Endothelial cell of umbilical vein (primary cell): ENCODE measurements at regions not wholly inside any gene's neighbourhood (a gene's known extent, or its start where the extent isn't known, plus 50 kb on each side); places are given as distances from the start of the nearest gene placed in this dataset.

Experiments
- BruUV-seq: library from RNA; stranded (reverse); fragments of 400-500 nt; replicated peaks from 2 replicates; lab custom pipeline; 2021; lab: Mats Ljungman, UMichigan
- CTCF ChIA-PET: fragments of 300-600, 350-600 bp; sonication (Branson Sonifier 250); formaldehyde crosslinking; loops from one replicate; lab custom pipeline; 2021; ENCODE audit warnings: antibody characterized with exemption, inconsistent platforms; lab: Charles Lee
- POLR2A ChIA-PET: fragments of 300-600, 350-600 bp; sonication (Branson Sonifier 250); formaldehyde crosslinking; loops from one replicate; lab custom pipeline; 2021; ENCODE audit warnings: antibody characterized with exemption, inconsistent platforms; lab: Charles Lee
- DNase-seq: peaks from one replicate; pipeline ENCODE4 v3.0.0-alpha.2; 2011; ENCODE audit warnings: low read depth, low spot score
- FAIRE-seq: peaks from 2 replicates; lab custom pipeline; 2011; peaks lifted over from hg19 to GRCh38; lab: Jason Lieb, UNC
- H2AFZ ChIP-seq: 2 replicates; pipeline ENCODE4 v1.6.0; 2012; ENCODE audit warnings: low read depth, low read length, control low read depth, inconsistent platforms
- H3K27ac ChIP-seq: 2 replicates; pipeline ENCODE4 v1.5.1; 2011; ENCODE audit warnings: low read depth, mild to moderate bottlenecking, control low read depth, low read length, moderate library complexity; ENCODE audit not compliant: insufficient read depth
- H3K27me3 ChIP-seq, 2 experiments: 2 replicates each; pipeline versions ENCODE4 v1.6.0 to v1.6.1; 2011; ENCODE audit warnings: low read length in 2 of 2, mixed read lengths in 1 of 2; ENCODE audit not compliant: control insufficient read depth in 2 of 2, insufficient read depth in 2 of 2
- H3K36me3 ChIP-seq, 2 experiments: 2 replicates in 1 of 2; 3 replicates in 1 of 2; pipeline ENCODE4 v1.5.1; 2011; ENCODE audit warnings: low read length in 2 of 2, mild to moderate bottlenecking in 1 of 2, moderate library complexity in 1 of 2; ENCODE audit not compliant: control insufficient read depth in 2 of 2, insufficient read depth in 2 of 2; ENCODE audit errors: extremely low read depth in 1 of 2
- H3K4me1 ChIP-seq: 3 replicates; pipeline ENCODE4 v1.5.1; 2011; ENCODE audit warnings: mild to moderate bottlenecking, low read length; ENCODE audit not compliant: control insufficient read depth, insufficient read depth; ENCODE audit errors: extremely low read depth
- H3K4me2 ChIP-seq: 2 replicates; pipeline ENCODE4 v1.6.1; 2011; ENCODE audit warnings: low read length, control low read depth, mixed read lengths; ENCODE audit not compliant: insufficient read depth
- H3K4me3 ChIP-seq, 3 experiments: fragments of 200-600 bp in 1 of 3; sonication (generic), shearing (Covaris generic) in 1 of 3; replicated peaks in 1 of 3; 2 replicates each; pipeline ENCODE4 v1.5.1; 2011 to 2016; ENCODE audit warnings: control low read depth in 3 of 3, low read length in 3 of 3, mild to moderate bottlenecking in 2 of 3, inconsistent platforms in 1 of 3, low read depth in 1 of 3, moderate library complexity in 1 of 3; ENCODE audit not compliant: insufficient read depth in 1 of 3
- H3K79me2 ChIP-seq: 2 replicates; pipeline ENCODE4 v1.6.0; 2012; ENCODE audit warnings: low read length, inconsistent platforms; ENCODE audit not compliant: control insufficient read depth, insufficient read depth
- H3K9ac ChIP-seq: replicated peaks from 2 replicates; pipeline ENCODE3; 2011; ENCODE audit warnings: low read length, control low read depth; ENCODE audit not compliant: insufficient read depth; ENCODE audit errors: extremely low read depth
- H3K9me1 ChIP-seq: replicated peaks from 3 replicates; pipeline ENCODE4 v1.6.0; 2011; ENCODE audit warnings: mild to moderate bottlenecking, low read length; ENCODE audit not compliant: control insufficient read depth, insufficient read depth; ENCODE audit errors: extremely low read depth
- H3K9me3 ChIP-seq: replicated peaks from 2 replicates; pipeline ENCODE4 v1.5.1; 2012; ENCODE audit warnings: low read length, inconsistent platforms; ENCODE audit not compliant: control insufficient read depth, insufficient read depth
- H4K20me1 ChIP-seq: replicated peaks from 2 replicates; pipeline ENCODE3; 2011; ENCODE audit warnings: mild to moderate bottlenecking, low read length; ENCODE audit not compliant: control insufficient read depth, insufficient read depth; ENCODE audit errors: extremely low read depth
- EZH2 ChIP-seq: IDR thresholded peaks from 2 replicates; pipeline ENCODE4 v1.6.1; 2012; ENCODE audit warnings: borderline replicate concordance, low read depth, mild to moderate bottlenecking, moderate library complexity, low read length, inconsistent platforms; ENCODE audit not compliant: severe bottlenecking
- FOS ChIP-seq: IDR thresholded peaks from 2 replicates; pipeline ENCODE4 v1.6.1; 2011; ENCODE audit warnings: mild to moderate bottlenecking, low read length, moderate library complexity, borderline replicate concordance; ENCODE audit not compliant: insufficient read depth
- GATA2 ChIP-seq: IDR thresholded peaks from 2 replicates; pipeline ENCODE4 v1.7.0; 2011; ENCODE audit warnings: low read depth, mild to moderate bottlenecking, moderate library complexity, mixed read lengths, low read length; ENCODE audit not compliant: insufficient read length, insufficient read depth
- JUN ChIP-seq: IDR thresholded peaks from 2 replicates; pipeline ENCODE4 v1.6.1; 2011; ENCODE audit warnings: borderline replicate concordance, low read depth; ENCODE audit not compliant: insufficient read length, insufficient read depth
- MAX ChIP-seq: IDR thresholded peaks from 2 replicates; pipeline ENCODE4 v1.6.1; 2011; ENCODE audit not compliant: insufficient read depth, insufficient read length
- MYC ChIP-seq: IDR thresholded peaks from one replicate; pipeline ENCODE4 v1.6.1; 2011; ENCODE audit warnings: mild to moderate bottlenecking, low read depth, low read length
- POLR2A ChIP-seq: IDR thresholded peaks from 2 replicates; pipeline ENCODE4 v1.6.1; 2012; ENCODE audit warnings: low read depth, mild to moderate bottlenecking, control low read depth, low read length
- POLR2AphosphoS5 ChIP-seq: IDR thresholded peaks from 2 replicates; pipeline ENCODE4 v1.6.1; 2012; ENCODE audit warnings: low read depth, mild to moderate bottlenecking, control low read depth, low read length, moderate library complexity; ENCODE audit not compliant: insufficient read depth
- dilution Hi-C: fragments of 300-500 bp; cut with MboI; formaldehyde crosslinking; loops from one replicate; pipeline ENCODE4 v1.15.0; 2019; ENCODE audit warnings: low sequenced_read_pairs; ENCODE audit not compliant: extremely low pct_ligation_motif_present
- intact Hi-C: fragments of 100-400 bp; cut with micrococcal nuclease; formaldehyde crosslinking; loops from one replicate; pipeline ENCODE4 v1.10.0; 2022
- TF ChIP-seq, protein P1 (sequence below), 2 donors: IDR thresholded peaks; 1 replicate in 1 of 2; 2 replicates in 1 of 2; pipeline ENCODE4 v1.5.1; 2011; ENCODE audit warnings: low read length in 2 of 2, mild to moderate bottlenecking in 2 of 2, moderate library complexity in 2 of 2, control low read depth in 1 of 2, inconsistent platforms in 1 of 2, low read depth in 1 of 2; ENCODE audit not compliant: insufficient read depth in 1 of 2; ENCODE audit errors: extremely low read depth in 1 of 2

DNA sequence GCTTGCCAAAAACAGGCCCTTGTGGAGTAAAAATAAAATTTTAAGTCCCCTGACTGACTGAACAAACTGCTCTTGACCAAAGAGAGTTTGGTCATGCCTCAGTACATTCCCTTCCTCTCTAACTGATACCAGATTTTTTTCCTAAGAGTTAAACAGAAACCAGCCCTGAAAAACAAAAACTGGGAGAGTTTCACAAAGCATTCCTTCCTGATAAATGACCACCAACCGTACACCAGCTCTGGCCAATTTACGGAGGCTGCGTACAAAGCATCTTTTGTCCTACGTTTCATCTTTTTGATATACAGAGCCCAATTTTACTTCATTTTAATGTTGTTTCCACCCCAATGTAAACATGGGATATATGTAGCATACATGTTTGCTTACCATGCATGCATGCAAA is 477.4 kb upstream of the HTR1E start:
- Histone ChIP-seq H3K27me3 (no peaks in the 10 kb centered on the region), H3K4me3 (no peak overlapping the region), H3K36me3 (no peaks in the 10 kb centered on the region), H2AFZ (no peak overlapping the region), H3K9me3 (peaks cover 6% of the 10 kb centered on the region), H4K20me1 (no peaks in the 10 kb centered on the region), H3K79me2 (no peaks in the 10 kb centered on the region), H3K4me2 (no peak overlapping the region), H3K9ac (no peak overlapping the region), H3K9me1 (no peaks in the 10 kb centered on the region), H3K27ac (no peak overlapping the region), H3K4me1 (no peaks in the 10 kb centered on the region)
- POLR2A ChIA-PET, result no interaction called here
- DNase-seq (no peak), FAIRE-seq (no peak)
- CTCF ChIA-PET, result no interaction called here
- dilution Hi-C loops (no loop called here), intact Hi-C loops (no loop called here)
- no TSS peak for BruUV-seq
- TF ChIP-seq EZH2 (no peak), FOS (no peak)

- TF ChIP-seq POLR2A (no peak), GATA2 (no peak), FOS (no peak), POLR2AphosphoS5 (no peak), MYC (no peak), EZH2 (no peak), JUN (no peak), MAX (no peak)
- TF ChIP-seq, protein P1, sequence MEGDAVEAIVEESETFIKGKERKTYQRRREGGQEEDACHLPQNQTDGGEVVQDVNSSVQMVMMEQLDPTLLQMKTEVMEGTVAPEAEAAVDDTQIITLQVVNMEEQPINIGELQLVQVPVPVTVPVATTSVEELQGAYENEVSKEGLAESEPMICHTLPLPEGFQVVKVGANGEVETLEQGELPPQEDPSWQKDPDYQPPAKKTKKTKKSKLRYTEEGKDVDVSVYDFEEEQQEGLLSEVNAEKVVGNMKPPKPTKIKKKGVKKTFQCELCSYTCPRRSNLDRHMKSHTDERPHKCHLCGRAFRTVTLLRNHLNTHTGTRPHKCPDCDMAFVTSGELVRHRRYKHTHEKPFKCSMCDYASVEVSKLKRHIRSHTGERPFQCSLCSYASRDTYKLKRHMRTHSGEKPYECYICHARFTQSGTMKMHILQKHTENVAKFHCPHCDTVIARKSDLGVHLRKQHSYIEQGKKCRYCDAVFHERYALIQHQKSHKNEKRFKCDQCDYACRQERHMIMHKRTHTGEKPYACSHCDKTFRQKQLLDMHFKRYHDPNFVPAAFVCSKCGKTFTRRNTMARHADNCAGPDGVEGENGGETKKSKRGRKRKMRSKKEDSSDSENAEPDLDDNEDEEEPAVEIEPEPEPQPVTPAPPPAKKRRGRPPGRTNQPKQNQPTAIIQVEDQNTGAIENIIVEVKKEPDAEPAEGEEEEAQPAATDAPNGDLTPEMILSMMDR (IDR thresholded peaks at IDR 0.05; ENCODE audit: extremely low read depth in 1 of 2, insufficient read depth in 1 of 2, low read depth in 1 of 2, low read length in 2 of 2), result no peak
- Histone ChIP-seq H3K36me3 (no peaks in the 10 kb centered on the region), H3K27me3 (no peaks in the 10 kb centered on the region), H3K9me3 (peaks cover 4% of the 10 kb centered on the region), H3K9me1 (no peaks in the 10 kb centered on the region), H3K4me2 (no peak overlapping the region), H2AFZ (no peak overlapping the region), H3K27ac (no peak overlapping the region), H3K4me1 (no peaks in the 10 kb centered on the region), H4K20me1 (no peaks in the 10 kb centered on the region), H3K4me3 (no peak overlapping the region), H3K79me2 (no peaks in the 10 kb centered on the region), H3K9ac (no peak overlapping the region)
- BruUV-seq, result no TSS peak
- POLR2A ChIA-PET, result no interaction called here
- intact Hi-C loops (no loop called here), dilution Hi-C loops (no loop called here)
- CTCF ChIA-PET, result no interaction called here
- no peak for DNase-seq
- no peak for FAIRE-seq
Observed at GRCh38 chr6:86456821-86457220, 480.5 kb upstream of the HTR1E start.
